BLaER1 treated with 17β-estradiol and CSF1 and Interleukin-3, amounts not matched to agents 10 nM and 100 nM (cell line): ENCODE measurements at regions not wholly inside any gene's neighbourhood (a gene's known extent, or its start where the extent isn't known, plus 50 kb on each side); places are given as distances from the start of the nearest gene placed in this dataset.

Source experiments
- H3K27ac ChIP-seq, 11 experiments: shearing (Covaris generic); formaldehyde crosslinking; 2 replicates each; pipeline ENCODE4 v1.8.1; 2022
- H3K27me3 ChIP-seq, 11 experiments: shearing (Covaris generic); formaldehyde crosslinking; 2 replicates each; pipeline ENCODE4 v1.8.1; 2022
- H3K36me3 ChIP-seq, 11 experiments: shearing (Covaris generic); formaldehyde crosslinking; 2 replicates each; pipeline ENCODE4 v1.8.1; 2022
- H3K4me1 ChIP-seq, 10 experiments: shearing (Covaris generic); formaldehyde crosslinking; 2 replicates each; pipeline ENCODE4 v1.8.1; 2022
- H3K4me2 ChIP-seq, 11 experiments: shearing (Covaris generic); formaldehyde crosslinking; 2 replicates each; pipeline ENCODE4 v1.8.1; 2022
- H3K4me3 ChIP-seq, 10 experiments: shearing (Covaris generic); formaldehyde crosslinking; 2 replicates each; pipeline ENCODE4 v1.8.1; 2022
- H3K9ac ChIP-seq, 11 experiments: shearing (Covaris generic); formaldehyde crosslinking; 2 replicates each; pipeline ENCODE4 v1.8.1; 2022
- H3K9me3 ChIP-seq, 11 experiments: shearing (Covaris generic); formaldehyde crosslinking; replicated peaks in 1 of 11; 2 replicates each; pipeline ENCODE4 v1.8.1; 2022
- H4K20me1 ChIP-seq, 11 experiments: shearing (Covaris generic); formaldehyde crosslinking; 2 replicates each; pipeline ENCODE4 v1.8.1; 2022
- Cebpa-rat ChIP-seq, 11 experiments: shearing (Covaris generic); IDR thresholded peaks; 2 replicates each; pipeline ENCODE4 v1.8.1; 2022

DNA sequence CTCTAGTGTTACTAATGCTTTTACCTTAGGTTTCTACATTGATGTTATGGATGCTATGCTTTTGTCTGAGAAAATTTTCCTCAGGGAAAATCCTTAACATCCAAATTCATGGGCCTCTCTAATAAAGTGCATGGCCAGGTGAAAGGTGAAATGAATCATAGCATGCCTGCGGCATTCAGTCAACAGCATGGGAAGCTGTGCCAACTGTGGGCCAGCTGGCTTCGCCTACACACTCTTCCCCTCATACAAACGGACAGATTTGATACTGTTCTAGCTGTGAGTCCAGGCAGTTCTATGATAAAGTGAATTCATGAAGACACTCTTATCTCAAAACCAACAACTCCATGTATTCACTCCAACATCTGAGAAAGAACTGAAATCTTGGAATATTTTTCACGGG is 374.1 kb downstream of the PLK2 start:
- Histone ChIP-seq H3K9me3 (no peaks in the 10 kb centered on the region), H3K4me2 (no peak overlapping the region), H3K4me3 (no peak overlapping the region), H3K4me1 (no peaks in the 10 kb centered on the region), H3K36me3 (no peaks in the 10 kb centered on the region), H3K9ac (no peak overlapping the region), H4K20me1 (no peaks in the 10 kb centered on the region), H3K27ac (no peak overlapping the region), H3K27me3 (no peaks in the 10 kb centered on the region)
- no peak for TF ChIP-seq Cebpa-rat (IDR thresholded peaks at IDR 0.05)

DNA sequence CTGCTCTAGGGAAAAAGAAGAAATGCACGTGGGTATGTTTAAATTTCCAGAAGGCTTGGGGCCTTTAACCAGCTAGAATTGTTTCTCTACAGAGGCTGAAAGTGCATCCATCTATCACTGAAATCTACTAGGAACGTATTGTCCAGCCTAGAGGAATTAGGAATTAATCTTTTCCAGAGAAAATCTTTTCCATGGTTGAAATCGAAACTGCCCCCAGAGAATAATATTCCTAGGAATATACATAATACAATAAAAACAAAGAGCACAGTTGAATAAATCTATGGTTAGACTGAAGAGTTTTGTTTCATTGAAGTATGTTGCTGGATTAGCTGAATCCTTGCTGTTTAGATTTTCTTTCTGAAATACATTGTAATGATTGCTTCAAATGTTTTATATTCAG is 378.5 kb downstream of the PLK2 start:
- no peak overlapping the region for H3K27ac ChIP-seq
- no peak for TF ChIP-seq Cebpa-rat (IDR thresholded peaks at IDR 0.05)
- no peaks in the 10 kb centered on the region for H3K27me3 ChIP-seq
- H3K4me3 ChIP-seq, result no peak overlapping the region
- no peak overlapping the region for H3K9ac ChIP-seq
- H4K20me1 ChIP-seq, result no peaks in the 10 kb centered on the region
- H3K4me1 ChIP-seq, result no peaks in the 10 kb centered on the region
- H3K9me3 ChIP-seq, result no peaks in the 10 kb centered on the region
- H3K36me3 ChIP-seq, result no peaks in the 10 kb centered on the region
- H3K4me2 ChIP-seq, result no peak overlapping the region

DNA sequence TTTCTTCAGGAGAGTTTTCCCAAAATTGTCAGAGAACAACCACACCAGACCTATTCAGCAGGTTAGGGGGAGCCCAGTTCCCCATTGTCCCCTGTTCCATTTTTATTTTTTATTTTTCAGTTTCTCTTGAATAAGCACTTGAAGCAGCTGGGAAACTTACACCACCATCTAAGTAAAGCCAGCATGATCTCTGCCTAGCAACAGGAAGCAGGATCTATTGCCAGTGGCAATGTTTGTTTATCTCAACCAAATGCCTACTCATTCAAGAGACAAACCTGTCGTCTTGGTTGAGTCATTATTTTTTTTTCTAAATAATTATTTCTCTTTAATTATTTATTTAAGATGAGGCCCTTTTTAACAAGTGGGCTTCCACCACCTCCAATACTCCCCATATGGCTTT is 379.3 kb downstream of the PLK2 start:
- Histone ChIP-seq H3K4me1 (no peaks in the 10 kb centered on the region), H4K20me1 (no peaks in the 10 kb centered on the region), H3K4me2 (no peak overlapping the region), H3K27ac (no peak overlapping the region), H3K9me3 (no peaks in the 10 kb centered on the region), H3K36me3 (no peaks in the 10 kb centered on the region), H3K4me3 (no peak overlapping the region), H3K27me3 (no peaks in the 10 kb centered on the region), H3K9ac (no peak overlapping the region)
- no peak for TF ChIP-seq Cebpa-rat (IDR thresholded peaks at IDR 0.05)

DNA sequence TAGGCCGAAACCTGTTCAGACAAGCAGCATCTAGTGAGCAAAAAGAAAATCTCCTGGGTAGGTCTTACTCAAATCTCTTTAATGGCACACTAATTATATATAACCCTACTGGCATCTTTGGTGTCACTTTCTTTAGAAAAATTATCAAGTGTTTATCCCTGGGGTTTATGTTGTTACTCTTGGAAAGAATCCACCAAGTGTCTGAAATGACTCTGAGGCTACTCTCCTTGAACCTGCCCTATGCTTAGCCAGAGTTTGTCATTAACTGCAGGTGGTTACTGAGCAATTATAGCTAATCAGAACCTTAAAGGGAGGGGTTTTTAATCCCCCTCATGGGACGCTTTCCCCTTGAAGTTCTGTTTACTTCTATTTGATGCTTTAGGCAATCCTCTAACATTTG is 381.9 kb downstream of the PLK2 start:
- H3K27ac ChIP-seq, result no peak overlapping the region
- TF ChIP-seq Cebpa-rat (IDR thresholded peaks at IDR 0.05), result no peak
- no peak overlapping the region for H3K4me2 ChIP-seq

DNA sequence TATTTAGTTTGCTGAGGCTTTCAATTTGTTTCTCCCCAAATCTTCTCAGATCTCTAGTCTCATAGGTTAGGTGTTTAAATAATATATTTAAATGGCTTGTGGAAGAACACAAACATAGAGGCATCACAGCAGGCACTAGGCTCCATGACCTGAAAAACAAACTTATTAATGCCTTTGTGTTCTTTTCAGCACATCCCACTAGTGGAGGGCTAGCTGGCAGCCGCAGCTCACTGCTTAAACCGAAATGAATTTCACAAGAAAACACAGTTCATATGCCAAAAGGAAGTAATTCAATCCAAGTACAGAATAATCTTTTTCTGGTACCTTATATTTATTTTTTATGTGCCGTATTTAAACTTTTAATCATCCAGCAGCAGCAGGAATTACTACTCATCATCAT is 382.5 kb downstream of the PLK2 start:
- H3K9me3 ChIP-seq, result no peaks in the 10 kb centered on the region
- H3K27ac ChIP-seq, result no peak overlapping the region
- no peak overlapping the region for H3K4me2 ChIP-seq
- H3K9ac ChIP-seq, result no peak overlapping the region
- no peak for TF ChIP-seq Cebpa-rat (IDR thresholded peaks at IDR 0.05)
- no peaks in the 10 kb centered on the region for H4K20me1 ChIP-seq
- H3K36me3 ChIP-seq, result no peaks in the 10 kb centered on the region
- H3K4me3 ChIP-seq, result no peak overlapping the region
- no peaks in the 10 kb centered on the region for H3K27me3 ChIP-seq
- no peaks in the 10 kb centered on the region for H3K4me1 ChIP-seq

More for the DNA sequence above, 381.9 kb downstream of the PLK2 start:
- H3K9ac ChIP-seq, result no peak overlapping the region
- H3K4me3 ChIP-seq, result no peak overlapping the region
- H3K36me3 ChIP-seq, result no peaks in the 10 kb centered on the region
- H3K27me3 ChIP-seq, result no peaks in the 10 kb centered on the region
- no peaks in the 10 kb centered on the region for H3K9me3 ChIP-seq
- H4K20me1 ChIP-seq, result no peaks in the 10 kb centered on the region
- no peaks in the 10 kb centered on the region for H3K4me1 ChIP-seq

DNA sequence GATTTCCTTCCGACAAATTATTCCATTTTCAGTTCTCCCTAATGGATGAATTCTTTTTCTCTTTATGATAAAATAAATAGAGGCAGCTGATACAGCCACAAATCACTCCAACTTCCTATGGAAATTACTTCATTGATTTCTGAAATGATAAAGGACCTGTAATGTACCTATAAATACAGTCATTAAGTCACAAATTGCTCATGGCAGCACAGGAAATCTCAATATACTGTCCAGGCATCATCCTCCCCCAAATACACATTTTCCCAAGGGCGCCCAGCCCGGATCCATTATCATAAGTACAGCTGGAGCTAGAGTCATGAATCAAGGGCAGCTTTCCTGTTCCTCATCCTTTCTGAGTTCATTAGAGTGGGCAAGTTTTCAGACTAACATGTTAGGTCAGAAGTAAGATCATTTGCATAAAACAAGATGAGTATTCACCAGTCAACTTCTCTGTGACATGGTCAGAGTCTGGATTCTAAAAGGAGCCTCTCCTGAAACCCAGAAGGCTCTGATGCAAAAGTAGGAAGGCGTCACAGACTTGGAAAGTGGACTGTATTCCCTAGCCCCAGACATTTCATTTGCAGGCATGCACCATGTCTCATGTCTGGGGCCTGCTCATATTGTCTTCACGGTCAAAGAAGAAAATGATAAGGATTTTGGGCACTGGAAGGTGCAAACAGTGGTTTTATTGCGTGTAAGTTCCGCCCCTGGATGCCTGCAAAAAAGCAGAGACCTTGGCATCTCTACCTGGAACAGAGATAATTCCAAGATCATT is 383.2 kb downstream of the PLK2 start:
- H3K27ac ChIP-seq, result no peak overlapping the region
- H4K20me1 ChIP-seq, result no peaks in the 10 kb centered on the region
- no peaks in the 10 kb centered on the region for H3K27me3 ChIP-seq
- no peak overlapping the region for H3K4me3 ChIP-seq
- H3K9ac ChIP-seq, result no peak overlapping the region
- no peaks in the 10 kb centered on the region for H3K4me1 ChIP-seq
- H3K4me2 ChIP-seq, result no peak overlapping the region
- no peak for TF ChIP-seq Cebpa-rat (IDR thresholded peaks at IDR 0.05)
- H3K9me3 ChIP-seq, result no peaks in the 10 kb centered on the region
- H3K36me3 ChIP-seq, result no peaks in the 10 kb centered on the region

DNA sequence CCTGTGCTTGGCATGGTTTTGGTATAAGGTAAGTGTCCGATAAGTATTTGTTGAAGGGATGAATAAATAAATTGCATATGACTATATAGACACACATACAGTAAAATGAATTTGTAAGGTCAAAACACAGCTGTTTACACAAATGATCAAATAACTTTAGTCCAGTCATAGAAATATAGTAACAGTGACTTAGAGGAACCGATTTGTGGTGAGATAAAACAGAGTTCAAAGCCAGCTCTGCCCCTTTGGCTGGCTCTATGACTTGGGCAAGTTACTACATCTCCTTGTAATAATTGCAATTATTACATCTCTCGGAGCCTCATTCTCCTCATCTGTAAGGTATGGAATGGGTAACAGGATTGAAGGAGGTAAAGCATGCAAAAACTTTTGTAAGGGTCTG is 384.0 kb downstream of the PLK2 start:
- Histone ChIP-seq H3K27ac (no peak overlapping the region), H3K4me2 (no peak overlapping the region), H3K36me3 (no peaks in the 10 kb centered on the region), H3K9me3 (no peaks in the 10 kb centered on the region), H3K4me3 (no peak overlapping the region), H4K20me1 (no peaks in the 10 kb centered on the region), H3K27me3 (no peaks in the 10 kb centered on the region), H3K9ac (no peak overlapping the region), H3K4me1 (no peaks in the 10 kb centered on the region)
- TF ChIP-seq Cebpa-rat (IDR thresholded peaks at IDR 0.05), result no peak

DNA sequence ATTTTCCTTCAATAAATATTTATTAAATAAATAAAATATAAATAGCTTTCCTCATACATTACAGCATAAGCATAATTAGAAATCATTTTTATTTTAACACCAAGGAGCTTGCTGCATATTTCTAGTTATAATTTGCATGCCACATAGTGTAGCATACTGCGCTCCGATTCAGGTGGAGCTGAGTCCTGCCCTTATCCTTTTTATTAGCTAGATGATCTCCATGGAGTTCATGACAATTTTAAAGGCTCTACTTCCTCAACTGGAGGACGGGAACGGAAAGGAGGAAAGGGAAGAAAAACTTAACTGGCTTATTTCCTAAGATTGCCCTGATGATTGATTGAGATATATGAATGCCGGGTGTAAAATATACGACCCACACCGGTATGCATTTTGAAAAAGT is 385.2 kb downstream of the PLK2 start:
- H3K4me3 ChIP-seq, result no peak overlapping the region
- H3K27ac ChIP-seq, result no peak overlapping the region
- no peaks in the 10 kb centered on the region for H4K20me1 ChIP-seq
- no peaks in the 10 kb centered on the region for H3K9me3 ChIP-seq
- no peak overlapping the region for H3K4me2 ChIP-seq
- H3K36me3 ChIP-seq, result no peaks in the 10 kb centered on the region
- H3K9ac ChIP-seq, result no peak overlapping the region
- no peak for TF ChIP-seq Cebpa-rat (IDR thresholded peaks at IDR 0.05)
- H3K27me3 ChIP-seq, result no peaks in the 10 kb centered on the region
- no peaks in the 10 kb centered on the region for H3K4me1 ChIP-seq

DNA sequence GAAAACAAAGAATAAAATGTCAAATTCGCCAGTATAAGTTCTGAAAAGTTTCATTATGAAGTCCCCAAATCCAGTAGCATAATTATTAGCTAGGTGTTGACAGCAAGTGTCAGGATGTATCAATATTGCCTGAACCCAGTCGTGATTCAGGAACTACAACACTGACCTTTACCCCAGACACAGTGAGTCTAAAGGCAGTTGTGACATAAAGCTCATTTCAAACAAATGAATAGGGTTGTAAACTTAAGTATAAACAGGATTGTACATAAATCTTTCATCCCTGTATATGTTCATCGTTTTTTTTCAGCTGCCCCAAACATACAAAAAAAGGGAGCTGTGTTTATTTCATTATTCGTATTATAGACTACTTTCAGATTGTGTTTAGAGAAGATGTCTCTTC is 385.7 kb downstream of the PLK2 start:
- H3K27me3 ChIP-seq, result no peaks in the 10 kb centered on the region
- H3K9me3 ChIP-seq, result peaks cover 2 to 3% (median 3%) of the 10 kb centered on the region in 11 experiments; a peak in 16 of 22 replicates
- no peaks in the 10 kb centered on the region for H4K20me1 ChIP-seq
- H3K9ac ChIP-seq, result no peak overlapping the region
- H3K4me1 ChIP-seq, result no peaks in the 10 kb centered on the region
- H3K36me3 ChIP-seq, result no peaks in the 10 kb centered on the region
- no peak overlapping the region for H3K4me2 ChIP-seq
- no peak overlapping the region for H3K4me3 ChIP-seq
- H3K27ac ChIP-seq, result no peak overlapping the region
- no peak for TF ChIP-seq Cebpa-rat (IDR thresholded peaks at IDR 0.05)

DNA sequence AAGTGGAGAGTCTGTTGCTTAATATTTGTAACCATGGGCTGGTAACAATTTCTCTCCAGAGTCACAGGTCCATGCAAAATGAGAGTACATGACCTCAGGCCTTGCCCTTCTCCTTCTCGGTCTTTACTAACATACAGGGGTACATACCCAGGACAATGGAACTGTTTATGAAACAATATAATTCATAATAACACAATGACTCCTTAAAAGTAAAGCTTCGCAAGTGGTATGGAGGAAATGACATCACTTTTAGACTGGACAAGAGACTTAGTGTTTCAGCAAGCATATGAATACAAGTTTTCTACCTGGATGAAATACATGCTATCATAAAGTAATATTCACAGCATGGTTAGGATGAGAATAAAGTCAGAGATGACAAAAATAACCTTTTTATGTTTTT is 386.6 kb downstream of the PLK2 start:
- Histone ChIP-seq H3K4me1 (no peaks in the 10 kb centered on the region), H3K36me3 (no peaks in the 10 kb centered on the region), H3K4me3 (no peak overlapping the region), H3K27me3 (no peaks in the 10 kb centered on the region), H3K9me3 (peaks cover 6 to 12% (median 7%) of the 10 kb centered on the region in 11 experiments; a peak in 17 of 22 replicates), H3K4me2 (no peak overlapping the region), H4K20me1 (no peaks in the 10 kb centered on the region), H3K27ac (no peak overlapping the region), H3K9ac (no peak overlapping the region)
- TF ChIP-seq Cebpa-rat (IDR thresholded peaks at IDR 0.05), result no peak
